GM12892 (cell line): ENCODE measurements at regions not wholly inside any gene's neighbourhood (a gene's known extent, or its start where the extent isn't known, plus 50 kb on each side); places are given as distances from the start of the nearest gene placed in this dataset.

Experiments
- POLR2A ChIP-seq: IDR thresholded peaks from 2 replicates; pipeline ENCODE4 v1.6.1; 2011; ENCODE audit warnings: low read depth, low read length, control low read depth
- POLR2AphosphoS5 ChIP-seq: IDR thresholded peaks from 2 replicates; pipeline ENCODE4 v1.6.1; 2011; ENCODE audit warnings: low read depth, low read length, control low read depth
- TAF1 ChIP-seq: IDR thresholded peaks from 2 replicates; pipeline ENCODE4 v1.6.1; 2011; ENCODE audit warnings: low read depth, mild to moderate bottlenecking, control low read depth, low read length, borderline replicate concordance

GRCh38 chr2:6759689-6760088, 106.0 kb downstream of the CMPK2 start:
- no peak for TF ChIP-seq TAF1
- TF ChIP-seq POLR2A = no peak
- no peak for TF ChIP-seq POLR2AphosphoS5
